ENCODE measurements at regions not wholly inside any gene's neighbourhood (a gene's known extent, or its start where the extent isn't known, plus 50 kb on each side); places are given as distances from the start of the nearest gene placed in this dataset.

GRCh38 chr2:38199127-38199526, 123.2 kb upstream of the CYP1B1 start:
- TF ChIP-seq CTCF (IDR thresholded peaks at IDR 0.05; ENCODE audit: poor library complexity) (no peak), EZH2 (IDR thresholded peaks at IDR 0.05; ENCODE audit: borderline replicate concordance) (no peak)
